Choroid plexus epithelial cell (primary cell): ENCODE measurements at regions not wholly inside any gene's neighbourhood (a gene's known extent, or its start where the extent isn't known, plus 50 kb on each side); places are given as distances from the start of the nearest gene placed in this dataset.
A peak's percentile ranks its signal among the peaks of the same experiment; 100 is the strongest.
"Not testable (repeated sequence)": the region's sequence is repeated elsewhere in the genome, so short reads cannot be mapped to it uniquely, and the experiment has no call there.

Experiments
- DNase-seq: peaks from one replicate; pipeline ENCODE4 v3.0.0-alpha.2; 2010; ENCODE audit warnings: low read depth
- H3K4me3 ChIP-seq: 2 replicates; pipeline ENCODE4 v1.5.1; 2011; ENCODE audit warnings: low read depth, mild to moderate bottlenecking, control low read depth, low read length, moderate library complexity
- TF ChIP-seq, protein P1 (sequence below): conservative IDR thresholded peaks from 2 replicates; pipeline ENCODE4 v1.5.1; 2011; ENCODE audit warnings: low read depth, mild to moderate bottlenecking, control low read depth, inconsistent platforms, low read length, moderate library complexity

DNA sequence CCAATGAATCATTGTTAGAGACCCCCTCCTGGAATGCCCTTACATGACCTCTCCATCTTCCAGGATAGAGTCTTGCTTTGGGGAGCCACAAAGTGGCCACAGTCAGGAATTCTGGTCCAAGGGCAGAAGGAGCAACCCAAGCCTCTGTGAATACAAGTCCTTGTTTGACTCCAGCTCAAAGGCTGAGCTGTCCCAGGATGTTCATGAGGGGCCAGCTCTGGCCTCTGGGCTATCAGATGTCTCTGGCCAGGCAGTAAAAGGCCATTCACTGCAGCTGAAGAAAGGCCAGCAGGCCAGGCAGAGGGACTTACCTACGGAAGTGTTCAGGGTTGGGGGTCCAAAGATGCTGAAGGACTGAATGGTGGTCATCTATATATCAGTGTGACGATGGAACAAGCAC is 98.3 kb upstream of the IPO9 start:
- DNase-seq, result no peak
- no peak overlapping the region for H3K4me3 ChIP-seq
- TF ChIP-seq, protein P1, sequence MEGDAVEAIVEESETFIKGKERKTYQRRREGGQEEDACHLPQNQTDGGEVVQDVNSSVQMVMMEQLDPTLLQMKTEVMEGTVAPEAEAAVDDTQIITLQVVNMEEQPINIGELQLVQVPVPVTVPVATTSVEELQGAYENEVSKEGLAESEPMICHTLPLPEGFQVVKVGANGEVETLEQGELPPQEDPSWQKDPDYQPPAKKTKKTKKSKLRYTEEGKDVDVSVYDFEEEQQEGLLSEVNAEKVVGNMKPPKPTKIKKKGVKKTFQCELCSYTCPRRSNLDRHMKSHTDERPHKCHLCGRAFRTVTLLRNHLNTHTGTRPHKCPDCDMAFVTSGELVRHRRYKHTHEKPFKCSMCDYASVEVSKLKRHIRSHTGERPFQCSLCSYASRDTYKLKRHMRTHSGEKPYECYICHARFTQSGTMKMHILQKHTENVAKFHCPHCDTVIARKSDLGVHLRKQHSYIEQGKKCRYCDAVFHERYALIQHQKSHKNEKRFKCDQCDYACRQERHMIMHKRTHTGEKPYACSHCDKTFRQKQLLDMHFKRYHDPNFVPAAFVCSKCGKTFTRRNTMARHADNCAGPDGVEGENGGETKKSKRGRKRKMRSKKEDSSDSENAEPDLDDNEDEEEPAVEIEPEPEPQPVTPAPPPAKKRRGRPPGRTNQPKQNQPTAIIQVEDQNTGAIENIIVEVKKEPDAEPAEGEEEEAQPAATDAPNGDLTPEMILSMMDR, result no peak

DNA sequence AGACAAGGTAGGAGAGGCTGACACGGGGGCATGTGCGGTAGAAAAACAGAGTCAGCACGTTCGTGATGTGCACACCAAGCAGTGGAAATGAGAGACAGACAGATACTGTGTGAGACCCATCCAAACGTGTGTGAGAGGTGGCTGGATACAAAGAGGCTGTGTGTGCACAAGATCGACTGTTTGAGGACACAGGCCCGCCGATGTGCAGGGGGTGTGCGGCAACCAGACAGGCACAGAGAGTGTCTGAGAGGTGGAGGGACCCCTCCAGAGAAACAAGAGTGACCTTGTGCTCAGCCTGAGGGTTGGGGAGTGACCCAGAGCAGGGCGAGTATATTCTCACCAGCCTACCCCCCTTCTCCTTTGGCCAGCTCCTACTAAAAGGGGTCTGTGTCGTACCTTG is 97.8 kb upstream of the IPO9 start:
- H3K4me3 ChIP-seq, result no peak overlapping the region
- TF ChIP-seq, protein P1, result no peak
- no peak for DNase-seq

DNA sequence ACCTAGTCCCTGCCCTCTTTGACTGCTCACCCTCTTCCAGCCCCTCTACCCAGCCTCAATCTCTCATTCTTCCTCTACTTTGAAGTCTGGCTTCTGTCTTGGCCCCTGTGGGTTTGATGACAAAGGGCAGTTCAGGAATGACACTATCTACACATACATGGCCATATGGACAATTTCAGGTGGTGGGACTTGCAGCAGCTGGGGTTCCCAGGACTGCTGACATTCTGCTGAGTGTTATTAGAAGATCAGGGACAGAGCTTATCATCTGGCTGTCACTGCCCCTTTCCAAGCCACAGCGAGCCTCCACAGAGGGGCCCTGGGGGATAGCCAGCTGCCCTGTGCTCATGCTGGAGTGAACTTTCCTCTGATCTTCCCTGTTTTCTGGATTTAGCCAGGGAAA is 97.4 kb upstream of the IPO9 start:
- TF ChIP-seq, protein P1, result no peak
- DNase-seq, result no peak
- no peak overlapping the region for H3K4me3 ChIP-seq

DNA sequence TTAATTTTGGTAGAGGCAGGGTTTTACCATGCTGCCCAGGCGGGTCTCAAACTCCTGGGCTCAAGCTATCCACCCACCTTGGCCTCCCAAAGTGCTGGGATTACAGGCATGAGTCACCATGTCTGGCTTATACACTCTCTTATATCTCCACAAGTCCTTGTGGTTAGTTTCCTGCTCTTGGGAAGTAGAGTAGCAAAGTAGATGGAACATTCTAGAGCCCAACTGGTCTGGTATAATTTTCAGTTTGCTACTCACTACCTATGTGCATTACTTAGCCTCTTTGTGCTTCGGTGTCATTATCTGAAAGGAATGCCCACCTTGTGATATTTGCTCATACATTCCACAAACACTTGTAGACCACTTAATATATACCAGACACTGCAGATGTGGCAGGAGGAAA is 96.6 kb upstream of the IPO9 start:
- DNase-seq, result peak; percentile 67
- TF ChIP-seq, protein P1, result no peak
- no peak overlapping the region for H3K4me3 ChIP-seq

DNA sequence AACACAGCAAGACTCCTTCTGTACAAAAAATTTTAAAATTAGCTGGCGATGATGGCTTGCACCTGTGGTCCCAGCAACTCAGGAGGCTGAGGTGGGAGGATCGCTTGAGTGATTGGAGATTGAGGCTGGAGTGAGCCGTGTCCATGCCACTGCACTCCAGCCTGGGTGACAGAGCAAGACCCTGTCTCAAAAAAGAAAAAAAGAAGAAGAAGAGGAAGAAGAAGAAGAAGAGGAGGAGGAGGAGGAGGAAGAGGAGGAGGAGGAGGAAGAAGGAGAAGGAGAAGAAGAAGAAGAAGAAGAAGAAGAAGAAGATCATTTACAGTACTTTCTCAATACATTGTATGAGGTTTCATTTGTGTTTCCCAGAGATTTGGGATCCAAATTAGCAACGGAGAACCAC is 94.7 kb upstream of the IPO9 start:
- DNase-seq, H3K4me3 ChIP-seq: not testable (repeated sequence)

DNA sequence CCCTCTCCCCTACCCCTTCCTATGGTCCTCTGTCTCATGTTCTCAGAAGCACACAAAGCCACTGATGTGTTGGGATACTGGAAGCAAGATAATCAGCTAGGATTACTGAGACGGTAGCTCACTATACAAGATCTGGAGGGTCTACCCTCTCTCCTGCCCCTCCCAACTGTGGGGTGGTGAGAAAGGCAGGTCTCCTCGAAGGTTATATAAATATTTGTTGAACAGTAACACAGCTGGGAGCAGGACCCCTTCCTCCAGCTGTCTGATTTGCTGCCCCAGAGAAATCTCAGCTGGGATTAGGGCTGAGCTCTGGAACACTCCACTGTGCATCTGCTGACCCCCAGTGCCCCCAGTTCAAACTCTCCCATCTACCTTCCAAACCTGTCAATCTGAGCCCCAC is 94.2 kb upstream of the IPO9 start:
- H3K4me3 ChIP-seq, result no peak overlapping the region
- no peak for DNase-seq
- TF ChIP-seq, protein P1, result no peak

DNA sequence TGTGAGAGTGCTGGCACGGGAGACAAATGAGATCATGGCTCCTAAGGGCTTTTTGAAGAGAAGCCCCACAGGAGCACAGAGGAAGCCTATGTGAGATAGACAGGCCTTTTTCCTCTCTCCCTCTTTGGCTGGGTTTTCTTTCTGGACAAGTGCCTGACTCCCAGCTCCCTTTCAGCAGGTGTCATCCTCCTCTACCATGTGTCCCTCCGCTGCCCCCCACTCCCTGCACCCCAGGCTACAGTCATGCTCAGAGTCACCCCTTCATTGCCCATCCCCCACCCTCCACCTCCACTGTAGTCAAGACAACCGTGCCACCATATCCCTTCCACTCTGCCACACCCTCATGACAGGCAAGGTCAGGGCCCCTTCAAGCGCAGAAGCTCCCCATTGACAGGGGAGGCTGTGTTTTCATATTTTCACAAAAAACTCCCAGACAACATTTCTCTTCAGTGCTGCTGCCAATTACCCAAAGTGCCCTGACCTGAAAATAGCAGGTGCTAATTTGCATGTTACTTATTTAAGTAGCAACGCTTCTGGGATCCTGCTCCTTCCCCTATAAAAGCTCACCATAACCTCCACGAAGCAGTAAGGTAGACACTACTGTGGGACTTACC is 92.1 kb upstream of the IPO9 start:
- TF ChIP-seq, protein P1, result no peak
- no peak overlapping the region for H3K4me3 ChIP-seq
- no peak for DNase-seq
